Keratinocyte (primary cell): ENCODE measurements at regions not wholly inside any gene's neighbourhood (a gene's known extent, or its start where the extent isn't known, plus 50 kb on each side); places are given as distances from the start of the nearest gene placed in this dataset.

ENCODE experiments used
- CTCF ChIP-seq, 3 experiments: IDR thresholded peaks in 1 of 3; conservative IDR thresholded peaks in 1 of 3; optimal IDR thresholded peaks in 1 of 3; 2 replicates in 2 of 3; 3 replicates in 1 of 3; pipeline versions ENCODE3 to v1.5.1; 2011; ENCODE audit warnings: low read length in 3 of 3, mild to moderate bottlenecking in 3 of 3, moderate library complexity in 2 of 3, control low read depth in 1 of 3, inconsistent platforms in 1 of 3; ENCODE audit not compliant: insufficient read depth in 2 of 3; ENCODE audit errors: extremely low read depth in 1 of 3
- EZH2 ChIP-seq: IDR thresholded peaks from one replicate; pipeline ENCODE4 v1.6.1; 2012; ENCODE audit warnings: inconsistent platforms, mild to moderate bottlenecking, low read length, moderate library complexity

GRCh38 chr2:173761603-173762119, 203.5 kb downstream of the SP3 start:
- TF ChIP-seq CTCF (optimal IDR thresholded peaks at IDR 0.05 in 1 of 3, IDR thresholded peaks at IDR 0.05 in 1 of 3, conservative IDR thresholded peaks at IDR 0.05 in 1 of 3; ENCODE audit: extremely low read depth in 1 of 3, insufficient read depth in 2 of 3, low read length in 3 of 3) (no peak), EZH2 (no peak)
